GM19035 (cell line): ENCODE measurements at regions not wholly inside any gene's neighbourhood (a gene's known extent, or its start where the extent isn't known, plus 50 kb on each side); places are given as distances from the start of the nearest gene placed in this dataset.
"Not testable (repeated sequence)": the region's sequence is repeated elsewhere in the genome, so short reads cannot be mapped to it uniquely, and the experiment has no call there.

Source experiments
- ATAC-seq: cut with Tn5 transposase; IDR thresholded peaks from one replicate; pipeline ENCODE4 v1.9.1; 2021; ENCODE audit not compliant: unreplicated experiment

- no peak for ATAC-seq
Observed at GRCh38 chr6:4274382-4275082, 139.2 kb upstream of the ECI2 start.

DNA sequence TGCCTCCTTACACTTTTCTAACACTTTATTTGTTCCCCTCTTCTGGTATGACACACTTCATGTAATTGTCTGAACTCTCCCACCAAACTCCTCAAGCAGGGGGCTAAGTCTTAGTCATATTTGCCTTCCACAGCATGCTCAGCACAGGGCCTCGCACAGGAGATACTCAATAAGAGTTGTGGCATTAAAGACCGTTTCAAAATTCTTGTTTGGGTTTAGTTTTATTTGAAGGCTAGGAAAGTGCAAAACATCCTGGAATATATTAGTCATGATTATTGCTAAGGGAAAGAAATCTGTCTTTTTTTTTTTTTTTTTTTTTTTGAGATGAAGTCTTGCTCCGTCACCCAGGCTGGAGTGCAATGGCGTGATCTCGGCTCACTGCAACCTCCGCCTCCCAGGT lies 137.6 kb upstream of the ECI2 start:
- ATAC-seq, result no peak

DNA sequence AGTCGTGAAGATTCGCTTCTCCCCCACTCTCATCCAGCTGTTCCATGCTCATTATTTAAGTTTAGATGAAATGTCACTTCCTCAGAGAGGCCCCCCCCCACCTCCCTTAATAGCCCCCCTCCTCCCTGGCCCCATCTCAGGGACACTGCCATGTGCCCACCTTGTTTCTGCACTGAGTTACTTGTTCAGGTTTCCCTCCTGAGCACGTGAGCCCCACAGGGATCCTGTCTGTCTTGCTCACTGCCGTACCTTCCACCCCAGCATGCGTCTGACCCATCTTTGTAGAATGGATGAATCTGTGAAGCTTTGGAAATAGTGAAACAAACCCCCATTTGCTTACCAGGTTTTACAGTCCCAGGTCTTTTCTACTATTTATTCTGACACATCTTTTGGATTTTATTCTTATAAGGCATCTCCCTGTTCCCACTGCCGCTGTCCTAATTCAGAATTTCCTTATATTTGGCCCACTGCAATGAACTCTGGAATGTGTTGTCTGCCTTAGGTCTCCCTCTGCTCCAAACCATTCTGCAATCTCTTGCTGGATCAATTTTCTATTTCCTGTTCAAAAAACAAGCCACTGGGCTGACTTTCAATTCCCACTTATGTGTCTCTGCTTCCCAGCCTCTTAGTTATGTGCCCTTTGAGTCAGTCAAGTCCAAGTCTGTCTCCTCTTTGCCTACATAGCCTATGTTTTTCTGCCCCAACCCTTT lies 136.5 kb upstream of the ECI2 start:
- no peak for ATAC-seq

DNA sequence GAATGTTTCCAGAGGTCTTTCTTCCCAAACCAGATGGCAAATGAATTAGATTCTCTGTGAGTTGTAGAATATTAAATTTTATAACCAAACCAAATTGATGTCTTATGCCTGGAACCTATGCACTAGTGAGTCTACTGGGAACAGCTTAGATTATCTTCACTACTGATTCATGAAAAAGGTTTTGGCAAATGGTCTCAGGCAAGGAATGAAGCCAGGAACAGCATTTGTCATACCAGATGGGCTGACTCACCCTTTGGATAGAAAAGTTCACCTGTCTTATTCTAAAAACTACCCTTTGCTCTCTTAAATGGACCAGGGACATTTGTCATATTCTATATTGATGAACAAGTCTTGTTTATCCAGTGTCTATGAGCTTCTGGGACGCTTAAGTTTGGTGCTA lies 135.4 kb upstream of the ECI2 start:
- ATAC-seq, result no peak

DNA sequence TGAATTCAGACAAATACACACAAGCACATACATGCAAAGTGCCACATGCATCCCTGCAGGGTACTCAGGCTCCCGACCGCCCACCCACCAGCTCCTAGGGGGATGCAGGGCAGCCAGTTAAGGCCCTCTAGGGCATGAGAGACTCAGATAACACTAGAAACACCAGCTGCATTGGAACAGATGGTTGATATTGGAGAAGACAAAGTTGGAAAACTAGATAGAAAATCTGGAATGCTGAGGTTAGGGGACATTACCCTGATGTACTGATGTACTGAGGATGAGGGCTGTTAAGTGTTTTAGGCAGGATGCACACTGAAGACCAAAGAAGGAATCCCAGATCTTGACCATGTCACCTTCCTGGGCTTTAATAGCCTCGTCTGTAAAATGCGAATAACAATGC lies 134.6 kb upstream of the ECI2 start:
- ATAC-seq, result no peak

GRCh38 chr6:4268171-4268570 lies 132.8 kb upstream of the ECI2 start:
- ATAC-seq, result no peak

DNA sequence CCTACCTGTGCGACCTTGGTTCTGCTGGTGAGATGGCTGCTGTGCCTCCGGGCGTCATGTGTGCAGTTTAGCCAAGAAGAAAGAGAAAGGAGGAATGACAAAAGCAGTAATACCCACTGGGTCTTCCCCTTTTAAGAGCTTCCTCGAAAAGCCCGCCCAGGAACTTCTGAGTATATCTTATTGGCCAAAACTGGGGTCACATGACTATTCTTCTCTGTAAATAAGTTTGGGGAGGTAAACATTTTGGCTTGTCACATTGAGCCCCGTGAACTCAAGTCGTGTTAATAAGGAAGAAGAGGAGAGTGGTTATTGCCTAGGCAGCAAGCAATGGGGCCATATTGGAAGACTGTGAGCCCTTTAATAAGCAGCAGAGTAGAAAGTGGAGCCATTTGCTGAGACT lies 130.4 kb upstream of the ECI2 start:
- no peak for ATAC-seq

- ATAC-seq, result no peak
Observed at GRCh38 chr6:4264601-4265000, 129.2 kb upstream of the ECI2 start.

GRCh38 chr6:4264081-4264480 lies 128.7 kb upstream of the ECI2 start:
- ATAC-seq, result no peak

DNA sequence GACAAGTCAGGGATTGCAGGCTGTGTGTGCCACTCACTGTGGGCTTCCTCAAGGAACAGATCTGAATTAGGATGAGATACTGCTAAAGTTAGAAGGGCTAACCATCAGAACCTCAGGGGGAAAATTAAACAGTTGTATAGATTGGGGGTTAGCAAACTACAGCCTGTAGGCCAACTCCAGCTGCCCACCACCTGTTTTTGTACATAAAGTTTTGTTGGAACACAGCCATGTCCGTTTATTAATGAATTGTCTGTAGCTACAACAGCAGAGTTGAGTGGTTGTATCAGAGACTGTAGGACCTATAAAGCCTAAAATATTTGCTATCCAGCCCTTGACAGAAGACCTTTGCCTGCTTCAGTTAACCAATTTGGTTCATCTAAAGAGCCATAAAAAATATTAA lies 127.2 kb upstream of the ECI2 start:
- no peak for ATAC-seq

DNA sequence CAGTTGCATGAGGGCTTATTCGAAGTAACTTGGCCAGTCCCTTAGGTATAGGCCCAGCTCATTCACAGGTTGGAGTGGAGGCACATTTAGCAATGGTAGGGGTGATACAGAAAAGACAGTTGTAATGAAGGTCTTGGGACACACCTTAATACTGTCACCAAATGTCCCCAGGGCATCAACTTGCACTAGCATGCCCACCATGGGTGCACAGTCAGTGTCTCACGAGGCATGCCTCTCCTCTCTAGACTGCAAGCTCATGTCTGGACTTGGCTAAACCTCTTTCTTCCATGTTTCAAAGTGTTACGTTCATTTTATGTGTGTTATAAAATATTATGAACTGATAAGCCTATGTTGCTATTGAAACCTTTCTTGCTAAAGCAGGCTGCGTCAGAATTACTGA lies 124.0 kb upstream of the ECI2 start:
- no peak for ATAC-seq

GRCh38 chr6:4258733-4259132 lies 123.4 kb upstream of the ECI2 start:
- no peak for ATAC-seq

DNA sequence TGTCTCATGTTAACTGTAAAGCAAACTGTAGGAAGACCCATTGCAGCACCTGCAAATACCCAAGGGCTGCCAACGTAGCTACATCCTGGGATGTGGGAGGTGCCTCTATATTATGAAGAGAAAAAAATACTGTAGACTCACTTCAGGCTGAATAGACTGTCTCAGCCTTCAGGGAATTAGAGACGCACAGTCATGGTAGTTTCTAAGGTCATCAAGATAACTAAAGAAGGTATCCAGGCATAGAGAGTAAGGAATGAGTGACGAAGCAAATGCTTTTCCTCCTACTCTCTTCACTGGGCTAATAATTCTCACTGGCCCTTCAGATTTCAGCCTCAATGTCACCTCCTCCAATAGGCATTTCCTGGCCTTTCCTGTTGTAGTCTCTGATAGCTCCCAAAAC lies 121.6 kb upstream of the ECI2 start:
- ATAC-seq, result no peak

- no peak for ATAC-seq
Observed at GRCh38 chr6:4253604-4254231, 118.3 kb upstream of the ECI2 start.

- not testable (repeated sequence) for ATAC-seq
Observed at GRCh38 chr6:4252445-4252844, 117.1 kb upstream of the ECI2 start.

DNA sequence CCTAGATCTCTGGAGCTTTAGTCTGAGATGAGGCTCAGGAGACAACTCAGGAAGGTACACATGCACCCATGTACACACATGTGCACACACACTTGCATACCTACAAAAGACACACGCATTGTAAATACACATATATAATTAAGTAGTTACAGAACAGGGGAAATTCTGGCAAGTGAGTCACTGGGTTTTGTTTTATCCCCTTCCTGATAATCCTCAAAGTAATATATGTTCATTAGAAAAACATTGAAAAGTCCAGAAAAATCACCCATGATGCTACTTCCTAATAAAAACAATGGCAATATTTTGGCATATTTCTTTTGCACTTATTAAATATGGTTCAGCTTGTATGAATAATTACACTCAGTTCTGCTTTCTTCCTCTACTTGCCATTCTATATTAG lies 115.3 kb upstream of the ECI2 start:
- ATAC-seq, result no peak

DNA sequence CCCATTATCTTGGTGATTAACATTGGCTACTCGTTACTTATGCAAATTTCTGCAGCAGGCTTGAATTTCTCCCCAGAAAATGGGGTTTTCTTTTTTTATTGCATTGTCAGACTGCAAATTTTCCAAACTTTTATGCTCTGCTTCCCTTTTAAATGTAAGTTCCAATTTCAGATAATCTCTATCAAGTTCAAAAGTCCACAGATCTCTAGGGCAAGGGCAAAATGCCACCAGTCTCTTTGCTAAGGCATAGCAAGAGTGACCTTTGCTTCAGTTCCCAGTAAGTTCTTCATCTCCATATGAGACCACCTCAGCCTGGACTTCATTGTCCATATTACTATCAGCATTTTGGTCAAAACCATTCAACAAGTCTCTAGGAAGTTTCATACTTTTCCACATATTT lies 108.5 kb upstream of the ECI2 start:
- ATAC-seq, result not testable (repeated sequence)

DNA sequence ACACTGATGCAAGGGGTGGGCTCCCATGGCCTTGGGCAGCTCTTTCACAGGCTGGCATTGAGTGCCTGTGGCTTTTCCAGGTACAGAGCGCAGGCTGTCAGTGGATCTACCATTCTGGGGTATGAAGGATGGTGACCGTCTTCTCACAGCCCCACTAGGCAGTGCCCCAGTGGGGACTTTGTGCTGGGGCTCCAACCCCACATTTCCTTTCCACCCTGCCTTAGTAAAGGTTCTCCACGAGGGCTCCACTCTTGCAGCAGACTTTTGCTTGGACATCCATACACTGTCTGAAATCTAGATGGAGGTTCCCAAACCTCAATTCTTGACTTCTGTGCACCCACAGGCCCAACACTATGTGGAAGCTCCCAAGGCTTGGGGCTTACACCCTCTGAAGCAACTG lies 107.9 kb upstream of the ECI2 start:
- no peak for ATAC-seq

GRCh38 chr6:4242601-4243000 lies 107.2 kb upstream of the ECI2 start:
- no peak for ATAC-seq

DNA sequence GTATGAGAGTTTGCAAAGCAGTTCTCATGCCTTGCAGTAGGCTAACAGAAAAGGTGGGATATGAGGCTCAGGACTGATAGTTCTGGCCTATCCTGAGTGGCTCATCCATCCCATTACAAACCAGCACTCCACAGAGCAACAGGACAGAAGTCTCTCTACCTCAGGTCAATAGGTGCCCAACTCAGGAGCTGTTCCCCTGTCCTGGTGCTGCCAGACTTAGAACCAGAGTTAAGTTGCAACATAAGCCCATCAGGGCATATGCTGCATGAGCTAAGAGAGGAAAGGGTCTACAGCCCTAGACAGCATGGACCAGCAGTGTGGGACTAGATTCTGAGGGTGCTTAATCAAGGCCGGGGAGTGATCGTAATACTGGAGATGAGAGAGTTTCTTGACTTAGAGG lies 104.8 kb upstream of the ECI2 start:
- no peak for ATAC-seq

DNA sequence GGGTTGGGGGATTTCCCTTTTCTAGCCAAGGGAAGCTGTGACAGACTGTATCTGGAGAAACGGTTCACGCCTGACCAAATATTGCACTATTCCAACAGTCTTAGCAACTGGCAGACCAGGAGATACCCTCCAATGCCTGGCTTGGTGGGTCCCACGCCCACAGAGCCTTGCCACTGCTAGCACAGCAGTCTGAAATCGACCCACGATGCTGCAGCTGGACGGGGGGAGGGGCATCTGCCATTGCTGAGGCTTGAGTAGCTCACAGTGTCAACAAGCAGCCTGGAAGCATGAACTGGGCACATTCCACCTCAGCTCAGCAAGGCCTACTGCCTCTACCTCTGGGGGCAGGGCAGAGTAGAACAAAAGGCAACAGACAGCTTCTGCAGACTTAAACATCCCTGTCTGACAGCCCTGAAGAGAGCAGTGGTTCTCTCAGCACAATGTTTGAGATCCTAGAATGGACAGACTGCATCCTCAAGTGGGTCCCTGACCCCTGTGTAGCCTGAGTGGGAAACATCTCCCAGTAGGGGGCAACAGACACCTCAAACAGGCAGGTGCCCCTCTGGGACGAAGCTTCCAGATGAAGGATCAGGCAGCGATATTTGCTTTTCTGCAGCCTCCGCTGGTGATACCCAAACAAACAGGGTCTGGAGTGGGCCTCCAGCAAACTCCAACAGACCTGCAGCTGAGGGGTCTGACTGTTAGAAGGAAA lies 89.9 kb upstream of the ECI2 start:
- ATAC-seq, result no peak
